ENCODE measurements at regions not wholly inside any gene's neighbourhood (a gene's known extent, or its start where the extent isn't known, plus 50 kb on each side); places are given as distances from the start of the nearest gene placed in this dataset.

- Histone ChIP-seq H3K27ac (no peak overlapping the region), H3K4me1 (no peaks in the 10 kb centered on the region), H3K36me3 (no peaks in the 10 kb centered on the region), H3K27me3 (no peaks in the 10 kb centered on the region), H3K4me3 (no peak overlapping the region), H3K9me3 (no peaks in the 10 kb centered on the region)
- no peak for ATAC-seq
- WGBS, 2 donors (ENCODE audit: low coverage in 1 of 2): 91 to 97% methylated on average over 4 of the region's 4 CpGs
- TF ChIP-seq POLR2AphosphoS5 (IDR thresholded peaks at IDR 0.05) (no peak), EP300 (IDR thresholded peaks at IDR 0.05) (no peak), POLR2A (IDR thresholded peaks at IDR 0.05) (no peak), CTCF (IDR thresholded peaks at IDR 0.05) (no peak)
Observed at GRCh38 chr12:89906824-89907223, 198.2 kb upstream of the ATP2B1 start.

- H3K27me3 ChIP-seq: no peaks in the 10 kb centered on the region
- H3K36me3 ChIP-seq: no peaks in the 10 kb centered on the region
- TF ChIP-seq CTCF (IDR thresholded peaks at IDR 0.05) (no peak), POLR2A (IDR thresholded peaks at IDR 0.05) (no peak), EP300 (IDR thresholded peaks at IDR 0.05) (no peak), POLR2AphosphoS5 (IDR thresholded peaks at IDR 0.05) (no peak)
- no peak overlapping the region for H3K4me3 ChIP-seq
- no peak overlapping the region for H3K27ac ChIP-seq
- ATAC-seq: no peak
- no peaks in the 10 kb centered on the region for H3K4me1 ChIP-seq
- no peaks in the 10 kb centered on the region for H3K9me3 ChIP-seq
Observed at GRCh38 chr12:89906178-89906577, 197.5 kb upstream of the ATP2B1 start.

- H3K4me1 ChIP-seq: no peaks in the 10 kb centered on the region
- ATAC-seq: no peak
- TF ChIP-seq POLR2A (IDR thresholded peaks at IDR 0.05) (no peak), CTCF (IDR thresholded peaks at IDR 0.05) (no peak), POLR2AphosphoS5 (IDR thresholded peaks at IDR 0.05) (no peak), EP300 (IDR thresholded peaks at IDR 0.05) (no peak)
- H3K9me3 ChIP-seq: no peaks in the 10 kb centered on the region
- H3K27ac ChIP-seq: no peak overlapping the region
- H3K27me3 ChIP-seq: no peaks in the 10 kb centered on the region
- 0% methylated on average over 1 of the region's 1 CpG for WGBS, 2 donors (ENCODE audit: low coverage in 1 of 2)
- no peak overlapping the region for H3K4me3 ChIP-seq
- no peaks in the 10 kb centered on the region for H3K36me3 ChIP-seq
Observed at GRCh38 chr12:89901906-89902642, 193.4 kb upstream of the ATP2B1 start.

- Histone ChIP-seq H3K36me3 (no peaks in the 10 kb centered on the region), H3K9me3 (no peaks in the 10 kb centered on the region), H3K27me3 (no peaks in the 10 kb centered on the region), H3K4me3 (no peak overlapping the region), H3K27ac (no peak overlapping the region), H3K4me1 (no peaks in the 10 kb centered on the region)
- TF ChIP-seq CTCF (IDR thresholded peaks at IDR 0.05) (no peak), POLR2AphosphoS5 (IDR thresholded peaks at IDR 0.05) (no peak), POLR2A (IDR thresholded peaks at IDR 0.05) (no peak), EP300 (IDR thresholded peaks at IDR 0.05) (no peak)
- 86 to 93% methylated on average over 2 of the region's 2 CpGs for WGBS, 2 donors (ENCODE audit: low coverage in 1 of 2)
- ATAC-seq: no peak
Observed at GRCh38 chr12:89901319-89901718, 192.7 kb upstream of the ATP2B1 start.

- Histone ChIP-seq H3K4me1 (no peaks in the 10 kb centered on the region), H3K36me3 (no peaks in the 10 kb centered on the region), H3K9me3 (no peaks in the 10 kb centered on the region), H3K27ac (no peak overlapping the region), H3K4me3 (no peak overlapping the region), H3K27me3 (no peaks in the 10 kb centered on the region)
- TF ChIP-seq CTCF (IDR thresholded peaks at IDR 0.05) (no peak), POLR2A (IDR thresholded peaks at IDR 0.05) (no peak), POLR2AphosphoS5 (IDR thresholded peaks at IDR 0.05) (no peak), EP300 (IDR thresholded peaks at IDR 0.05) (no peak)
- WGBS, 2 donors (ENCODE audit: low coverage in 1 of 2): 82 to 94% methylated on average over 2 of the region's 2 CpGs
- ATAC-seq: no peak
Observed at GRCh38 chr12:89899651-89900050, 191.0 kb upstream of the ATP2B1 start.

Data from gastroesophageal sphincter (tissue), 4 donors.